ENCODE measurements at regions not wholly inside any gene's neighbourhood (a gene's known extent, or its start where the extent isn't known, plus 50 kb on each side); places are given as distances from the start of the nearest gene placed in this dataset.

DNA sequence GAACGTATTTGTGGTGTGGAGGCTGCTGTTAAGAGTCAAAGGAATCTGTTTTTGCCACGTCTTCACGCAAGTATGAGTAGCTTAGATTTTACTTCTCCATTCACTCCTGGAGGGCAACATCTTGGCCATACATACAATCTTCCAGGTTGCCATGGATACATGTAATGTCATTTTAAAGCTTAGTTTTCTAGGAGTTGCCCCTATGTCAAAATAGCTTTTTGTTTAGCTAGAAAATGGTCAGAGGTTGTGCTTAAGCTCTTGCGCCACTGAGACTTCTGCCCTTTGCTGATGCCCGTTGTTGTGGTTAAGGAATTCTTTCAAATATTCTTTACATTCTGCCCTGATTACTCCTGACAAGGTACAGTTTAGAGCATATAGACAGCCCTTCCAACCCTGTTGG is 245.4 kb upstream of the TFPI start:
- DNase-seq = no peak

DNA sequence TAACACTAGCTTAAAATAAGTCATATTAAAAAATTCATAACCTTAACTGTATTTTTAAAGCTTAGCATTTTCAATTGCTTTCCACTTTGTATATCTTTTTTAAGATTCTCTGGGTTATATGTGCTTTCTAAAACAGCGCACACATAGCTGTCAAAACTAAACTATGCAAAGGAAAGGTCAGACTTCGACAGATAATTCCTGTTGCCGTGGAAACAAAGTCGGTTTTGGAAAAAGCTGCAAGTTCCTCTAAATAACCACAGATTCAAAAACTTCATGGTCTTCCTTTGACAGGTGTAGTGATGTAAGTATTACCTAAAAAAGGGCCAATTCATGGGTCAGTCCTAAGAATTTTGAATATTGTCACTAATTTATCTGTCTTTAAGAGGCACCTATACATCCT is 249.6 kb upstream of the TFPI start:
- no peak for DNase-seq

DNA sequence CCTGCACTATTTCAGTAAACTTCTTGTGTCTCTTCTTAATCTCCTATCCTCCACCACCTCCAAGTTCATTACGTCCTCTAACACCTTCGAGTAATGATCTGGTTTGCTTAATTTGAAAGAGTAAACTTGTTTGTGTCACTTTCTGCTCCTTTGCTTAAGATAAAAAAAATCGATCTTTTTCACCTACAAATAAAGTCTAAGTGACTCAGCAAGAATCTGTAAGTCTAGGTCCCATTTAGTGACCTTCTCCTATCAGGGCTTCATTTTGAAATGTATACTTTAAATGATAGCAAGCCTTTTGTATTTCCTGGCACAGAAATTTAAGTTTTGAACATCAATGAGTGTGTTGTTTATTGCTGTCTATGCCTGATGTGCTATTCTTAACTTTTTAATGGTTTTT is 260.9 kb upstream of the TFPI start:
- DNase-seq = no peak

DNA sequence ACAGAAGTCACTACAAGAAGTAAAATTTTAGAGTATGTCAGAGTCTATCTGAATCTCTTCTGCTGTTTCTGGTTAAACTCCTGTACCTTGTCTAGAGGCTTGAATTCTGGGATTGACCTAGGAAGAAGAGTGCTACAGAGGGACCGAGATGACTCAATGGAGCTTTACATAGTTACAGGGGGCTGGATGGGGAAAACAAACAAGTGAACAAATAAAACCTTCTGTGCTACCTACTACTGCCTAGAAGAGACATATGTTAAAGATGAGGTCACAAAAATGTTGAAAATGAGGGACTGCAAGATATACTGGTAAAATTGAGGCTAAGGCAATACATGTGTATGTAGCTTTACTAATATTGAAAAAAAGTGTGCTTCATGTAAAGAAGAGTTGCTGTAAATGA is 265.4 kb upstream of the TFPI start:
- no peak for DNase-seq

DNA sequence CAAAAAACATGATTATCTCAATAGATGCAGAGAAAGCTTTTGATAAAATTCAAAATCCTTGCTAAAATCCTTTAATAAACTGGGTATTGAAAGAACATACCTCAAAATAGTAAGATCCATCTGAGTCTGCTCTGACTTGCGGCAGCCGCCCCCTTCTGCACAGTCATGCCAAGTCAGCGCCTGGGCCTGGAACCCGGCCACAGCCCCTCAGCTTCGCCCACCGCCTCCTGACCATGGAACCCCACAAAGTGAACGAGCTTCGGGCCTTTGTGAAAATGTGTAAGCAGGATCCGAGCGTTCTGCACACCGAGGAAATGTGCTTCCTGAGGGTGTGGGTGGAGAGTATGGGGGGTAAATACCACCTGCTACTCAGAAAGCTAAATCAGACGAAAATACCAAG is 270.9 kb upstream of the TFPI start:
- DNase-seq = no peak

DNA sequence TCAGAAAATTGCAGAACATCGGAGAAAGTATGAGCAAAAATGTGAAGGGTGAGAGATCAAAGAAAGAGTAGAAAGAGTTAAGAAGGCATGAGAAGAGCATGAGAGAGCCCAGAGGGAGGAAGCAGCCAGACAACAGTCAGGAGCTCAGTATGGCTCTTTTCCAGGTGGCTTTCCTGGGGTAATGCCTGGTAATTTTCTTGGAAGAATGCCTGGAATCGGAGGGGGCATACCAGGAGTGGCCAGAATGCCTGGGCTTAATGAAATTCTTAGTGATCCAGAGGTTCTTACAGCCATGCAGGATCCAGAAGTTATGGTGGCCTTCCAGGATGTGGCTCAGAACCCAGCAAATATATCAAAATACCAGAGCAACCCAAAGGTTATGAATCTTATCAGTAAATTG is 271.8 kb upstream of the TFPI start:
- no peak for DNase-seq

DNA sequence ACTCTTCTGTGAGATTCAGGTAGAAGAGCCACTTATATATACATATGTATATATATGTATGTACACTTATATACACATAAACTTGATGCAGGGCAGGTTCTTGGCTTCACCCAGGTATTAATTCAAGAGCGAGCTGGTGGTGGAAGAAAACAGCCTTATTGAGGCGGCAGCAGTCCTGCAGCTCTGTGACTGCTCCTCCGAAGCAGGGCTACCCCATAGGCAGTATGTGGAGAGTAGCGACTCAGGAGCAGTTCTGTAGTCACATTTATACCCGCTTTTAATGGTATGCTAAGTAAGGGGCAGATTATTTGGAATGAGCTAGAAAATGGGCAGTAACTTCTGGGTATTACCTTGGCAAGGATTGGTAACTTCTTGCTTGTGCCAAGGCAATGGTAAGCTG is 280.6 kb upstream of the TFPI start:
- DNase-seq = no peak

DNA sequence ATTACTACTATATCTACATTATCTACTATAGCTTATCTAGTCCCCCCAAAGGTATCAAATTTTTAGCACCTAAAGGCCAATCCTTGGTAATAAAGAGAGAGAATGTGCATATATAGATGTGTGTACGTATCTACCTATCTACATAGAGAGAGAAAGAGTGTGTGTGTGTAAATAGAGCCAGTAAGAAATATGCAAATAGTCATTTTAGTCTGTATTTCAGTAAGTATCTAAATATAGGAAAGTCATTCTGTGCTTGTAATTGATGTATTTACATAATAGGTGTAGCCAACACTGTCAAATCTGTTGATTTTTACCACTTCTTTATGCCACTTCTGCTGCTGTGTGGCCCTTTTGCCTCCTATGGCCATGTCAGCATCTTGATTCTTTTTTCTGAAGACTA is 284.5 kb upstream of the TFPI start:
- DNase-seq = no peak

DNA sequence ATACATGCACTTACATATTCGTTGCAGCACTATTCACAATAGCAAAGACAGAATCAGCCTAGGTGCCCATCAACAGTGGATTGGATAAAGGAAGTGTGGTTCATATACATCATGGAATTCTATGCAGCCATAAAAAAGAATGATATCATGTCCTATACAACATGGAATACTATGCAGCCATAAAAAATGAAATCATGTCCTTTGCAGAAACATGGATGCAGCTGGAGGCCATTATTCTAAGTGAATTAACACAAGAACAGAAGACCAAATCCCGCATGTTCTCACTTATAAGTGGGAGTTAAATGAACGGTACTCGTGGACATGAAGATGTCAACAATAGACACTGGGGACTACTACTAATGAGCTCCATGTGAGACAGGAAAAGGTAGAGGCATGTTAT is 288.1 kb upstream of the TFPI start:
- no peak for DNase-seq

DNA sequence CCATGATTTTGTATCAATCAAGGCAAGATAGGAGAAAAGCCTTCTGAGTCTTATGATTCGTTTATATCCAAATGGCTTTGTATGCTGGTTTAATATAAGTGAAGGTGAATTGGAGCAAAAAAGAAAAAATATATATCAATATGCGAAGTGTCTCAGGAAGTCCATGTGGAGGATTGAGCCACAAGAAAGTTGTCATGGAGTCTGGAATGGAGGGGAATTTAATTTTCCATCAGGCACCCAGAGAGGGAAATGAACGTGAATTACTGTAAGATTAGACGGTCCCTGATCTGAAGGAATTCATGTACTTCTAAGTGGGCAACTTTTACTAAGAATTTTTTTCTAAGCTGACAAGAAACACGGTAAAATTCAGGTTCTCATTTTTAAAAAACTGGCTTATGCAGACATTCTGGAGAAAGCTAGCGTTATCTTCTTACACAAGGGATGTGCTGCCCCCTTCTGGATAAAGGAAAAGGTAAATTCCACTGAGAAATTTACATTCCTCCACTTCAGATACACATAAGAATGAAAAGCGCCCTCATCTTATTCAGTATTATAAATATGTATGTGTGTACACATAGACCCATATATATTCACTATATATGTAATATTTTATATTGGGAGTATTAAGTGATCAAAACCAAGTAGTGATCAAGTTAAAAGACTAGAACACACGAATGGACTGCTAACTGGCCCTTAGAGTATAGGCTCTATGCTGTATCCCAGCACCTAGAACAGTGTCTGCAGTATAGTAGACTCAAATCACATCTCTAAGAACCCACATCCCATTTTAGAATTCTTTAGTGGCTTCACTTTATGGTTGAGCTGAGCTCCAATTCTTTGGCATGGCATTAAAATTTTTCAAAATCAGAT is 289.0 kb upstream of the TFPI start:
- DNase-seq = peak; percentile 30

DNA sequence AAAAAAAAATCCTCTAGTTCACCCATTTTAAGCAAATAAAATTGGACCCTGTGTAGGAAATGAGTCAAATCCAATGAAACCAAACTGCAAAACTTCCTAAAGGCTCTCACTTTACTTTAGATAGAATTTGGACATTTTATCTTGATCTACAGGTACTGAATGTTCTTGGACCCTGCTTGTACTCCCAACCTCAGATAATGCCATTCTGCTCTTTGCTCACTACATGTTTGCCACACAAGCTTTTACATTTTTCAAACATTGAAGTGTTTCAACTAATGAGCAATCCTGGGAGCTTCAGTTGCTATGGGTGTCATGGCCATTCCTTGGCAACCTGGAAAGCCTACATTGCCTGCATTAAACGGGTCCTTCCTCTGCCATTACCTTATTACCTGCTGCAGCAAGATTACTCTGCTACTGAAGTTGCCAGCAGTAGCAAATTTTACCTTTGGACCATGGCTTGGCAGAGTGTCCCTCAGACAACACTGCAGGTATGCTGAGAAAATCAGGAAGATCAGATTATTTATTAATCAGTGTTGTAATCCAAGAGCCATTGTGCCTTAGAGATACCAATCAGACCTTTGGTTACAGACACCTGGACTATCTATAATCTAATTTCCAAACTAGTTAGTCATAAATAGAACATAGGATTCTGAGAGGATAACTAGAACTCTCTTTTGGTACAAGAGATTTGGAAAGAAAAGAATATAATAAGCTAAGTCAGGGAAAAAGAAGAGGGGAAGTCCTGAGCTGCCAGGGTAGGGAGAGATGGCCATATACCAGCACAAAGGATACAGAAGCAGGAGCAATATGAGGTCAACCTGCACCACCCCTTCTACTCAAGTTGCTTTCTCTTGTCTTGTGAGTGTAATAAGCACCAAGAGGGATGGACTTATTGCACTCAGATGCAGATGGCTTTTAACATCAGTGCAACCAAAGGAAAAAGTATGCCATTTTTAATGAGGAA is 293.3 kb upstream of the TFPI start:
- DNase-seq = no peak

DNA sequence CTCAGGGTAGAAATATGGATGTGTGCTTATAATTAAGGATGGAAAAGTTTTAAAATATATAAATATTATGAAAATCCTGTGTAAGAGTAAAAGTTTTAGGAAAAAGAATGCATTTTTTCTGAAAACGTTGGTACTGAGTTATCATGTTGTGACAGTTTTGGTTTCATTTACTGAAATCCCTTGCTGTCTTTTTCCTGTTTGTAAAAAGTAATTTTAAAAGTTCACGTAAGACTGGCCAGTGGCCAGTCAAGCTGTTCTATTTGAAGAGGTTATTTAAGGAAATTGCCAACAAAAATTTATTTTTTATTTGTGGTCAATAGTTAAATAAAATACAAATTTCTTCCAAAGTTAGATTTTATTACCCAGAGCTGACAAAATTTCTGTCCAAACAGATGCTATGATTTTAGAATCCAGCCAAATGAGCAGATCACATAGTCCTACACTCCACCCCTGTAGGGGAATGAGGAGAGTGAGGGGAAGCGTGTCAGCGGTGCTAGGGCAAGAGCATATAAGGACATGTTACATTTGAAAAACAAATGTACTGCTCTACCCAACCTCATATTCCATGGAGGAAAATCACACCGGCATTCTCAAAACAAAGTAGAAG is 297.8 kb upstream of the TFPI start:
- DNase-seq = no peak

DNA sequence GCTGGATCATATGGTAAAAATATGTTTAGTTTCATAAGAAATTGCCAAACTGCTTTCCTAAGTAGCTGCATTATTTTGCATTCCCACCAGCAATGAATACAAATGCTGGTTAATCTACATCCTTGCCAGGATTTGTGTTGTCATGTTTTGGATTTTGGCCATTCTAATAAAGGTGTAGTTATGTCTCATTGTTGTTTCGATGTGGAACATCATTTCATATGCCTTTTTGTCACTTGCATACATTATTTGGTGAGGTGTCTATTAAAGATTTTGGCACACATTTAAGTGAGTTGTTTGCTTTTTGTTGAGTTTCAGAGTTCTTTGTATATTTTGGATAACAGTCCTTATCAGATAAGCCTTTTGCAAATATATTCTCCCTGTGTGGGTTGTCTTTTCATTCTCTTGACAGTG is 299.2 kb upstream of the TFPI start:
- DNase-seq = no peak

DNA sequence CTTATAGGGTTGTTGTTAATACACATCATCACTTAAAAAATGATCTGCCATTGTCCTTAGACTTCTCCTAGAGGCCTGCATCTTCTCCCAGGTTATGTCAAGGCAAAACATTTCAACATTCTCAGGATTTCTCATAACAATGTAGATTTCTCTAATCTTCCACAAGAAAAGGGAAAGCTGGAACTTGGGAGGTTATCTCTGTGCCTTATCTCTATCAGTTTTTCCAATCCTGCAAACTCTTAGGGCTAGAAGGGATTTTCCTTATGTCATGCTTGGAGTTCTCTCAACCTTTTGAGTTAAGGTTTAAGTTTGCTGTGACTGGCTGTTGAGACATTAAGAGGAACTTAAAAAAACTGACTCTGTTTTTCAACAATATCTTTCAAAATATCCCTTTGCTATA is 300.6 kb upstream of the TFPI start:
- DNase-seq = no peak

DNA sequence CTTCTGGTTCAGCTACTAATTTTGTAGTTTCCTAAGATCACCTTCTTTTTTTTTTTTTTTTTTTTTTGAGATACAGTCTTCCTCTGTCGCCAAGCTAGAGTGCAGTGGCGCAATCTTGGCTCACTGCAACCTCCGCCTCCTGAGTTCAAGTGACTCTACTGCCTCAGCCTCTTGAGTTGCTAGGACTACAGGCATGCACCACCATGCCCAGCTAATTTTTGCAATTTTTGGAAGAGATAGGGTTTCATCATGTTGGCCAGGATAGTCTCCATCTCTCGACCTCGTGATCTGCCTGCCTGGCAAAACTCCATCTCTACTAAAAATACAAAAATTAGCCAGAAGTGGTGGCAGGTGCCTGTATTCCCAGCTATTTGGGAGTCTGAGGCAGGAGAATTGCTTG is 301.5 kb upstream of the TFPI start:
- no peak for DNase-seq

DNA sequence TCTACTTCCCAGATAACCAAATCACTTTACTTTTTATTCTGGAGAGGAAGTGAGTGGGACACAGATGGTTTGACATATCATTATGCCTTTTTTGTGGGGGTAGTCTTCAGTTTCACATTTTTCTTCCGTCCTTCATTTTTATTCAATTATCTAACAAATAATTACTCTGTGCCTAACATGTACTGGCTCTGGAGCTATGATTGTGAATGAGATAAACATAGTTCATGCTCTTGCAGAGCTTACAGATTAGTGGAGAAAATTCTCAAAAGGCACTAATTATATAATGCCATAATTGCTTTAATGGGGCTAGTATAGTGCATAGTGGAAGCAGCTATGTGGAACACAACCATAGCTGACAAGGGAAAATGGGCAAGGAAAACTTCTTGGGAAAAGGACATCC is 303.6 kb upstream of the TFPI start:
- DNase-seq = no peak

DNA sequence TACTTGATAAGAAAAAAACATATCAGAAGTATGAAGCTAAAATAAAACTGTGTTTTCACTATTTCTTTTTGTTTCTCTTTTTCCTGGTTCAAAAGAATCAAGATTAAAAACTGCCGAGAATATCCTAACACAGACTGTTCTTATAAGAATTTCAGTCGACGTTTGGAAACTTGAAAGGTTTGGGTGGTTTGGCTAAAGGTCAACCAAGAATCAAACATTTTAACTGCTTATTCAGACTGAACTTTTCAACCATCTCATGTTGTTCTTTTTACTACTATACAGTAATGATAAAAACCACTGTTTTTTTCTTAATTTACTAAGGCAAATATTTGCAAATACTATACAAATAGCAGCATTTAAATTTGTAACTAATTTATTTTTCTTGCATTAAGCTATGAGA is 308.5 kb upstream of the TFPI start:
- no peak for DNase-seq

DNA sequence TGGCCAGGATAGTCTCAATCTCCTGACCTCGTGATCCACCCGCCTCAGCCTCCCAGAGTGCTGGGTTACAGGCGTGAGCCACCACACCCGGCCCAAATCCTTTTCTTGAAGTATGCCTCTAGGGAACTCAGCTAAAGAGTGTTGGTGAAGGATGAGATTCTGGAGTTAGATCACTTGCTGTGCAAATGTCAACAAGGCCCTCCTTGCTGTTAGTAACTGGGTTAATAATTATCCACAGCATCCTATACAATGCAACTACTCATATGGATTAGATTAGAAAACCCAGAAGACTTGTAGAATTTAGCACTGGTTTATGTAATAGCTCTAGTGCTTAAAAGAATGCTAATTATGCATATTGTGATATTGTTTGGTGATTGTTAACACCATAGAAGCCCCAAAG is 310.8 kb upstream of the TFPI start:
- DNase-seq = no peak

DNA sequence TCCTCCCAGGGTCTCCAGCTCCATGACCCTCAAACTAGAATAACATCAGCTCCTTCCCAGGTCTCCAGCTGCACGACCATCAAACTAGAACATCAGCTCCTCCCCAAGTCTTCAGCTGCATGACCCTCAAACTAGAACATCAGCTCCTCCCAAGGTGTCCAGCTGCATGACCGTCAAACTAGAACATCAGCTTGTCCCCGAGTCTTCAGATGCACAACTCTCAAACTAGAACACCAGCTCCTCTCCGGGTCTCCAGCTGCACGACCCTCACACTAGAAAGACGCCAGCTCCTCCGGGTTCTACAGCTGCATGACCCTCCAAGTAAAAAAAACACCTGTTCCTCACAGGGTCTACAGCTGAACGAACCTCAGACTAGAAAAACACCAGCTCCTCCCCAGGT is 312.9 kb upstream of the TFPI start:
- no peak for DNase-seq

DNA sequence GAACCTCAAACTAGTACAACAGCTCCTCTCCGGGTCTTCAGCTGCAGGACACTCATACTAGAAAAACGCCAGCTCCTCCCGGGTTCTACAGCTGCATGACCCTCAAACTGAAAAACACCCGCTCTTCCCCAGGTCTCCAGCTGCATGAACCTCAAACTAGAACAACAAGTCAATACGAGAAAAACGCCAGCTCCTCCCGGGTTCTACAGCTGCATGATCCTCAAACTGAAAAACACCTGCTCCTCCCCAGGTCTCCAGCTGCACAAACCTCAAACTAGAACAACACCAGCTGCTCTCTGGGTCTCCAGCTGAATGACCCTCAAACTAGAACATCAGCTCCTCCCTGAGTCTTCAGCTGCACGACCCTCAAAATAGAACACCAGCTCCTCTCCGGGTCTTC is 315.0 kb upstream of the TFPI start:
- DNase-seq = no peak

DNA sequence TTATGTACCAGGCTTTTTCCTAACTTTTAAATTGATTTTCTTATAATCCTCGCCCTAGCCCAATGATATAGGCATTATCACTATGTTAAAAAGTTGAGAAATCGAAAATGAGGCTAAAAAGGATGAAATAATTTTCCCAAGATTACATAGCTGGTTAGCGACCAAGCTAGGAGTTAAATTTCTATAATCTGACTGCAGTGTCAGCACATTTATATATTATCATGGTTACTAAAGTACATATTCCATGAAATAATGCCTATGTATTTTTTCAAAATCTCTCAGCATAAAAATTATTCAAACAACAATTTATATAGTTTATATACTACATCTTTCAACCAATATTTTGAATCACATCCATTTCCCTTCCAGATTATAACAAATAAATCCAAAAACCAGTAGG is 317.3 kb upstream of the TFPI start:
- no peak for DNase-seq

DNA sequence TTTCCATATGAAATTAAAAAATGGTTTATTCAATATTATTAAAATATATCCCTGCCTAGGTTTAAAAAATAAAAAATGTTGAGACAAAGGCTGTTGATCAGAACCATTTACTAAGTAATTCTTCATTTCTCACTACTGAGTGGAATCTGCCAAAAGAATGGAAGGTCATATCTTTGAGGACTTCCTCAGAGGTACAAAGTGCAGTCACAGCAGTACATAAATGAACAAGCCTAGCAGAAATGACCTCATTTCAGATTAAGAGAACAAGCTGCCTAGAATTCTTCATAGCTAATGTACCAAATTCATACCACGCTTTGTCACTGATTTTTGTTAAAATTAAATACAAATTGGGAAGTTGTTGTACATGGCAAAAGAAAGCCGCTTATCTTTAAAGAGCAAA is 318.9 kb upstream of the TFPI start:
- no peak for DNase-seq

DNA sequence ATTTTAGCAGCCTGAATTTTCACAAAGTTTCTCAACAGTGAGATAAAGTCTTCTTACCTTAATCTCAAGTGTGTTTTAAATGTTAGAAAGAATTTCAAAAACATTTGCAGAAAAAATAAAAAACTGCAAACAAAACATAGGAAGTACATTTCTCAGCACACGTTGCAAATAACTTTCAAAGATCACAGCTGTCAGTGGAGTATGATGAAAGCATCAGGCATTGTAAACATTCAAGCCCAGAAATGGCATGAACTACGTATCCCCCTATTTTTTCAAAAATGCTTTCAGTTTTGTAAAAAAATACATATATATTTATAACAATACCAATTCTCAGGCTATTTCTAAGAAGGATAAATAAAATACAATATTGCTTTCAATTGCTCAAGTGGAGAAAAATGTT is 320.6 kb upstream of the TFPI start:
- no peak for DNase-seq

All from activated CD4-positive, alpha-beta T cell treated with anti-CD3 and anti-CD28 coated beads, Interleukin-2, amount 50 U/mL, for 16 hours (primary cell).